Neural progenitor cell (in vitro differentiated cells): ENCODE measurements at regions not wholly inside any gene's neighbourhood (a gene's known extent, or its start where the extent isn't known, plus 50 kb on each side); places are given as distances from the start of the nearest gene placed in this dataset.
"Not testable (repeated sequence)": the region's sequence is repeated elsewhere in the genome, so short reads cannot be mapped to it uniquely, and the experiment has no call there.

Source experiments
- DNase-seq: peaks from one replicate; pipeline ENCODE4 v3.0.0-alpha.2; 2016; ENCODE audit warnings: low spot score
- H2AFZ ChIP-seq: fragments of 200-600 bp; sonication (generic); replicated peaks from 2 replicates; pipeline ENCODE4 v1.6.1; 2016; ENCODE audit warnings: antibody characterized with exemption
- H3F3A ChIP-seq: fragments of 200-600 bp; sonication (generic); 2 replicates; pipeline ENCODE4 v1.6.1; 2016; ENCODE audit warnings: antibody characterized with exemption, low read depth
- H3K27ac ChIP-seq: fragments of 200-600 bp; sonication (generic); 2 replicates; pipeline ENCODE4 v1.5.1; 2016; ENCODE audit warnings: mild to moderate bottlenecking
- H3K27me3 ChIP-seq: fragments of 200-600 bp; sonication (generic); 2 replicates; pipeline ENCODE4 v1.6.1; 2016; ENCODE audit warnings: mild to moderate bottlenecking, moderate library complexity
- H3K36me3 ChIP-seq: fragments of 200-600 bp; sonication (generic); 2 replicates; pipeline ENCODE4 v1.5.1; 2016
- H3K4me1 ChIP-seq: fragments of 200-600 bp; sonication (generic); 2 replicates; pipeline ENCODE4 v1.6.1; 2016; ENCODE audit warnings: mixed run types
- H3K4me2 ChIP-seq: fragments of 200-600 bp; sonication (generic); 2 replicates; pipeline ENCODE4 v1.6.1; 2016
- H3K4me3 ChIP-seq: fragments of 200-600 bp; sonication (generic); 2 replicates; pipeline ENCODE4 v1.5.1; 2016
- H3K79me2 ChIP-seq: fragments of 200-600 bp; sonication (generic); 2 replicates; pipeline ENCODE4 v1.6.1; 2016; ENCODE audit warnings: low read depth
- H3K9ac ChIP-seq: fragments of 200-600 bp; sonication (generic); 2 replicates; pipeline ENCODE4 v1.6.1; 2016
- H3K9me3 ChIP-seq: fragments of 200-600 bp; sonication (generic); 2 replicates; pipeline ENCODE4 v1.5.1; 2016; ENCODE audit warnings: low read depth
- H4K20me1 ChIP-seq: fragments of 200-600 bp; sonication (generic); 2 replicates; pipeline ENCODE4 v1.6.1; 2016; ENCODE audit warnings: low read depth
- H3K27ac Mint-ChIP-seq: 3 replicates; pipeline ENCODE4 v1.8.0; 2021; ENCODE audit warnings: mixed read lengths
- H3K27me3 Mint-ChIP-seq: 2 replicates; pipeline ENCODE4 v1.8.0; 2022; ENCODE audit warnings: low read depth, mild to moderate bottlenecking, inconsistent platforms, moderate library complexity, mixed read lengths; ENCODE audit not compliant: insufficient read depth
- H3K36me3 Mint-ChIP-seq: 3 replicates; pipeline ENCODE4 v1.8.0; 2021; ENCODE audit warnings: mixed read lengths
- H3K4me1 Mint-ChIP-seq: 3 replicates; pipeline ENCODE4 v1.8.0; 2021; ENCODE audit warnings: mixed read lengths
- H3K4me3 Mint-ChIP-seq: 3 replicates; pipeline ENCODE4 v1.8.0; 2021; ENCODE audit warnings: mild to moderate bottlenecking, moderate library complexity, mixed read lengths
- H3K9me3 Mint-ChIP-seq: 3 replicates; pipeline ENCODE4 v1.8.0; 2020; ENCODE audit warnings: mixed read lengths
- EZH2 ChIP-seq: fragments of 200-600 bp; sonication (generic); IDR thresholded peaks from 2 replicates; pipeline ENCODE4 v1.6.1; 2017; ENCODE audit warnings: antibody characterized with exemption, mild to moderate bottlenecking, moderate library complexity
- EZH2phosphoT487 ChIP-seq: fragments of 200-600 bp; sonication (generic); IDR thresholded peaks from 2 replicates; pipeline ENCODE4 v1.6.1; 2017; ENCODE audit warnings: antibody characterized with exemption
- TF ChIP-seq, protein P1 (sequence below): fragments of 200-600 bp; sonication (generic); IDR thresholded peaks from 2 replicates; pipeline ENCODE4 v1.5.1; 2017; ENCODE audit warnings: antibody characterized with exemption, mild to moderate bottlenecking

DNA sequence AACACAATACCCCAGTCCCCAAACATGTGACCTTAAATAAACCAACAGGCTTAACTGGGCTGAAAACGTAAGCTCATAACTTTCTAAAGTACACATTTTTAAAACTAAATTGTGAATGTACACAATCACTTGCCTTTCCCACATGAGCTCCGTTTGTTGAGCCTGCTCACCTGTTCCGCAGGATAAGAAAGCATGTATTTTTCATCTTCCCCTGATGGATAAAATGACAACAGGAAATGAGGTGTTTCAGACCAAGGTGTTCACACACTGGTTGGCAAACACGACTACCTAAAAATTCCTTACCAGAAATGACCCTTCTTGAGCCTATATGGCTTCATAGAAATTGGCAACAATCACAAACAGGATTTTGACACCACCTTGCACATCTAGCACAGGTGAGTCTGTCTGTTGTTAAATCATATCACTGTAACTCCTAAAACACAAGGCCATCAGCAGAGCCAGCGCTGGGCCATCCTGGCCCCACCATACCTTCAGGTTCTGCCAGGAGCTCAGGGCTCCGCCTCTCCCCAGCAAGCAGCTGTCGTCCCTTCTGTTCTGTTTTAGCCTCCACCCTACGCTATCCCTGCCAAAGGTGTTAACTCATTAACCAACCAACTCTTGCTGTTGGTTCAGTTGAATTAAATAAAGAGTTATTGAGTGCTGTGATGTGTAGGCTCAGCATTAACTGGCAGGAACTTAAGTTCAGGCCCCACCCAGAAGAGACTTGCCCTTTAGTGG is 73.6 kb upstream of the RNF32 start:
- Histone ChIP-seq H3K27ac (no peak overlapping the region), H3K27me3 (no peaks in the 10 kb centered on the region), H3K36me3 (no peaks in the 10 kb centered on the region), H3K4me3 (no peak overlapping the region), H3K4me2 (no peak overlapping the region), H3K79me2 (no peaks in the 10 kb centered on the region), H4K20me1 (no peaks in the 10 kb centered on the region), H2AFZ (no peak overlapping the region), H3K4me1 (no peaks in the 10 kb centered on the region), H3F3A (no peaks in the 10 kb centered on the region), H3K9ac (no peak overlapping the region), H3K9me3 (no peaks in the 10 kb centered on the region)
- DNase-seq, result no peak
- Mint-ChIP-seq H3K27ac (no peak overlapping the region), H3K9me3 (peaks cover 18% of the 10 kb centered on the region), H3K27me3 (no peaks in the 10 kb centered on the region), H3K4me3 (no peak overlapping the region), H3K36me3 (peaks cover 4% of the 10 kb centered on the region), H3K4me1 (no peaks in the 10 kb centered on the region)
- TF ChIP-seq EZH2phosphoT487 (no peak), EZH2 (no peak)
- TF ChIP-seq, protein P1, sequence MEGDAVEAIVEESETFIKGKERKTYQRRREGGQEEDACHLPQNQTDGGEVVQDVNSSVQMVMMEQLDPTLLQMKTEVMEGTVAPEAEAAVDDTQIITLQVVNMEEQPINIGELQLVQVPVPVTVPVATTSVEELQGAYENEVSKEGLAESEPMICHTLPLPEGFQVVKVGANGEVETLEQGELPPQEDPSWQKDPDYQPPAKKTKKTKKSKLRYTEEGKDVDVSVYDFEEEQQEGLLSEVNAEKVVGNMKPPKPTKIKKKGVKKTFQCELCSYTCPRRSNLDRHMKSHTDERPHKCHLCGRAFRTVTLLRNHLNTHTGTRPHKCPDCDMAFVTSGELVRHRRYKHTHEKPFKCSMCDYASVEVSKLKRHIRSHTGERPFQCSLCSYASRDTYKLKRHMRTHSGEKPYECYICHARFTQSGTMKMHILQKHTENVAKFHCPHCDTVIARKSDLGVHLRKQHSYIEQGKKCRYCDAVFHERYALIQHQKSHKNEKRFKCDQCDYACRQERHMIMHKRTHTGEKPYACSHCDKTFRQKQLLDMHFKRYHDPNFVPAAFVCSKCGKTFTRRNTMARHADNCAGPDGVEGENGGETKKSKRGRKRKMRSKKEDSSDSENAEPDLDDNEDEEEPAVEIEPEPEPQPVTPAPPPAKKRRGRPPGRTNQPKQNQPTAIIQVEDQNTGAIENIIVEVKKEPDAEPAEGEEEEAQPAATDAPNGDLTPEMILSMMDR, result no peak

DNA sequence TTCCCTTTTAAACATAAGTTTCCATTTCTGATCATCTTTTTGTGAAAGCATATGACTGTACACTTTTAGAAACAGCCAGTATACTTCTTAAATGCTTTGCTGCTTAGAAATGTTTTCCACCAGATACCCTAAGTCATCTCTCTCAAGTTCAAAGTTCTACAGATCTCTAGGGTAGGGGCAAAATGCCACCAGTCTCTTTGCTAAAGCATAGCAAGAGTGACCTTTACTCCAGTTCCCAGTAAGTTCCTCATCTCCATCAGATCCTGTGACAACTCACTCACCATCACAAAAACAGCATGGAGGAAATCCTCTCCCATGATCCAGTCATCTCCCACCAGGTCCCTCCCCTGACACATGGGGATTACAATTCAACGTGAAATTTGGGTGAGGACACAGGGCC is 75.6 kb upstream of the RNF32 start:
- not testable (repeated sequence) for H3K27me3 Mint-ChIP-seq, H3K27ac ChIP-seq, H2AFZ ChIP-seq, H3K79me2 ChIP-seq, H3K27ac Mint-ChIP-seq, H3K4me1 ChIP-seq, H3K4me1 Mint-ChIP-seq, DNase-seq, H3K9me3 ChIP-seq, H3K36me3 ChIP-seq, H3K36me3 Mint-ChIP-seq, H3K4me3 ChIP-seq, H3F3A ChIP-seq, H3K9ac ChIP-seq, H3K4me2 ChIP-seq, H4K20me1 ChIP-seq, H3K27me3 ChIP-seq, H3K4me3 Mint-ChIP-seq
- peaks cover 18% of the 10 kb centered on the region for H3K9me3 Mint-ChIP-seq

DNA sequence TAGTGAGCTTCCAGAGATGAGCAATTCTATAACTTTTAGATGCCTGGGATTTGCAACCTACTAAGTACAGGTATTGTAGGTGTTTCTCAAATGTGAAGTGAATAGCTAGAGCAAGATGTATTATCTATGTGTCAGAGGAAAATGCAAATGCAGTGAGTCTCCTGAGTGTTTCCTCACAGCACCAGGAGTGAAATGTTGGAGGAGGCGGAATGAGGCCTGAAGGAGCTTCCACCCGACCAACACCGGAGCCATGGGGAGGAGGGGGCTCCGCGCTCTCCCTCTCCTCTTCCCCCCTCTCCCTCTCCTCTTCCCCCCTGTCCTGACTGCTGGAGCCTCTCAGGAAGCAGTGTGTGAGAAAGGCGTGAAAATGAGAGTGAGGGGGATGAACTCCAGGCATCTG is 79.9 kb upstream of the RNF32 start:
- Mint-ChIP-seq H3K9me3 (peaks cover 17% of the 10 kb centered on the region), H3K27me3 (no peaks in the 10 kb centered on the region), H3K4me1 (no peaks in the 10 kb centered on the region), H3K27ac (no peak overlapping the region), H3K36me3 (peaks cover 4% of the 10 kb centered on the region), H3K4me3 (no peak overlapping the region)
- TF ChIP-seq EZH2 (no peak), EZH2phosphoT487 (no peak)
- TF ChIP-seq, protein P1, result no peak
- H3K9me3 ChIP-seq, result no peaks in the 10 kb centered on the region
- no peak overlapping the region for H3K9ac ChIP-seq
- H3K27me3 ChIP-seq, result no peaks in the 10 kb centered on the region
- no peak overlapping the region for H3K4me3 ChIP-seq
- no peak overlapping the region for H2AFZ ChIP-seq
- H3K4me2 ChIP-seq, result no peak overlapping the region
- no peak for DNase-seq
- no peaks in the 10 kb centered on the region for H4K20me1 ChIP-seq
- H3K79me2 ChIP-seq, result no peaks in the 10 kb centered on the region
- H3K27ac ChIP-seq, result no peak overlapping the region
- no peaks in the 10 kb centered on the region for H3K4me1 ChIP-seq
- H3K36me3 ChIP-seq, result no peaks in the 10 kb centered on the region
- no peaks in the 10 kb centered on the region for H3F3A ChIP-seq

DNA sequence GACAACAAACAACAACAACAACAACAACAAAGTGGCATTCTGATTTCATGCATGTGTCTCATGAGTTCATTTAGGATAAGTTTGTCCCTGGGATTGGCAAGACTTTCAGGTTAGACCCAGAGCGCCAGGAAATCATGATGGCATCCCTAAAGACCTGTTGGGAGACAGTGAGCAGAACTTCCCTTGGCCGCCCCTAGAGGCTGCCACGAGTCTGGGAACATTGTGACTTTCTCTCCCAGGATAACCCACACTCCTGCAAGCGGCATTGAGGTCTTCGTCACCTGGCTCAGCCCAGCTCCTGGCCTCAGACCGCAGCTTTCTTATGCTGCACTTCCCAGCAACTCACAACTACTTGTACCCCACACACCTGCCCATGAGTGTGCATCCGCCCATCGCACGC is 80.5 kb upstream of the RNF32 start:
- H3K9ac ChIP-seq, result no peak overlapping the region
- no peaks in the 10 kb centered on the region for H4K20me1 ChIP-seq
- Mint-ChIP-seq H3K9me3 (peaks cover 14% of the 10 kb centered on the region), H3K27ac (no peak overlapping the region), H3K27me3 (no peaks in the 10 kb centered on the region), H3K4me3 (no peak overlapping the region), H3K36me3 (peaks cover 3% of the 10 kb centered on the region), H3K4me1 (no peaks in the 10 kb centered on the region)
- H3K9me3 ChIP-seq, result no peaks in the 10 kb centered on the region
- TF ChIP-seq, protein P1, result peak; percentile 50
- TF ChIP-seq EZH2 (no peak), EZH2phosphoT487 (no peak)
- no peak overlapping the region for H3K4me3 ChIP-seq
- no peaks in the 10 kb centered on the region for H3K4me1 ChIP-seq
- H3K27ac ChIP-seq, result no peak overlapping the region
- no peak overlapping the region for H3K4me2 ChIP-seq
- H3F3A ChIP-seq, result no peaks in the 10 kb centered on the region
- H2AFZ ChIP-seq, result no peak overlapping the region
- H3K27me3 ChIP-seq, result no peaks in the 10 kb centered on the region
- no peaks in the 10 kb centered on the region for H3K79me2 ChIP-seq
- no peaks in the 10 kb centered on the region for H3K36me3 ChIP-seq
- DNase-seq, result peak; percentile 36
